ENCODE measurements at regions not wholly inside any gene's neighbourhood (a gene's known extent, or its start where the extent isn't known, plus 50 kb on each side); places are given as distances from the start of the nearest gene placed in this dataset.

GRCh38 chr16:76210157-76210556 lies 67.0 kb upstream of the CNTNAP4 start:
- H3K4me3 ChIP-seq: no peak overlapping the region
- 48 to 56% methylated on average over 5 of the region's 5 CpGs for WGBS, 2 donors
- H3K9me3 ChIP-seq: no peaks in the 10 kb centered on the region
- intact Hi-C loops (cut with DNase I): no loop called here
- H3K27me3 ChIP-seq: no peaks in the 10 kb centered on the region
- no peaks in the 10 kb centered on the region for H3K4me1 ChIP-seq
- no peak for TF ChIP-seq CTCF (IDR thresholded peaks at IDR 0.05)
- no peak for TF ChIP-seq POLR2A (IDR thresholded peaks at IDR 0.05)
- DNase-seq: no peak
- H3K36me3 ChIP-seq: no peaks in the 10 kb centered on the region
- no peak overlapping the region for H3K27ac ChIP-seq

- Histone ChIP-seq H3K36me3 (no peaks in the 10 kb centered on the region), H3K4me3 (no peak overlapping the region), H3K27me3 (no peaks in the 10 kb centered on the region), H3K9me3 (no peaks in the 10 kb centered on the region), H3K27ac (no peak overlapping the region), H3K4me1 (no peaks in the 10 kb centered on the region)
- intact Hi-C loops (cut with DNase I): no loop called here
- no peak for DNase-seq
- no peak for TF ChIP-seq CTCF (IDR thresholded peaks at IDR 0.05)
- TF ChIP-seq POLR2A (IDR thresholded peaks at IDR 0.05): no peak
Observed at GRCh38 chr16:76213860-76214259, 63.3 kb upstream of the CNTNAP4 start.

DNA sequence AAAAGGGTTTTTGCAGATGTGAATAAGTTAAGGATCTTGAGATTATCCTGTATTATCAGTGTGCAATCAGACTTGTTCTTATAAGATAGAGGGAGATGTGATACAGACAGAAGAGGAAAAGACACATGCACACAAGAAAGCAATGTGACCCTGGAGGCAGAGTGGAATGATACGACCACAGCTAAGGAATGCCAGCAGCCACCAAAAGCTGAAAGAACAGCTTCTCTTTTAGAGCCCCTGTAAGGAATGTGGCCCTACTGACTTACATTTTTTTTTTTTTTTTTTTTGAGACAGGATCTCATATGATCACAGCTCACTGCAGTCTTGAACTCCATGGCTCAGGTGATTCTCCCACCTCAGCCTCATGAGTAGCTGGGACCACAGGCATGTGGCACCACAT lies 62.3 kb upstream of the CNTNAP4 start:
- Histone ChIP-seq H3K4me1 (no peaks in the 10 kb centered on the region), H3K4me3 (no peak overlapping the region), H3K9me3 (no peaks in the 10 kb centered on the region), H3K27ac (no peak overlapping the region), H3K27me3 (no peaks in the 10 kb centered on the region), H3K36me3 (no peaks in the 10 kb centered on the region)
- WGBS, 2 donors: 24 to 47% methylated on average over 1 of the region's 1 CpG
- TF ChIP-seq POLR2A (IDR thresholded peaks at IDR 0.05) (no peak), CTCF (IDR thresholded peaks at IDR 0.05) (no peak)
- no peak for DNase-seq
- intact Hi-C loops (cut with DNase I): no loop called here

DNA sequence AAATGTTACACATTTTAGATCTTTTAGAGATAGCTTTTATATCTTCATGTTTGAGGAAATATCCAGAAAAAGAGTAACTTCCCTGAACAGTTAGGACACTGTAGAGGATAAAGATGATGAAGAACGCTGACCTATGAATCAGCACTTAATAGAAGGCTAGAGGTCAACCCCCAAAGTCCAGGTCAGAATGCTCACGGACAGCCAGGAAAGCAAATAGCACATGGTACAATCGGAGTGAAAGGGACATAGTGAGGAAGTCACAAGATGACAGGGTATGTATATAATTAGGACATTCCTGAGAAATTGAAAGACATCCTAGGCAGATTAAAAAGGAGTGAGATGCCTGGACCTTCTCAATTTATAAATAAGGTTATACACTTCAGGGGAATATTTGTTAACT lies 55.1 kb upstream of the CNTNAP4 start:
- intact Hi-C loops (cut with DNase I): no loop called here
- Histone ChIP-seq H3K4me3 (no peak overlapping the region), H3K4me1 (no peaks in the 10 kb centered on the region), H3K9me3 (no peaks in the 10 kb centered on the region), H3K27me3 (no peaks in the 10 kb centered on the region), H3K36me3 (no peaks in the 10 kb centered on the region), H3K27ac (no peak overlapping the region)
- no peak for DNase-seq
- 10 to 13% methylated on average over 3 of the region's 3 CpGs for WGBS, 2 donors
- TF ChIP-seq CTCF (IDR thresholded peaks at IDR 0.05): no peak

GRCh38 chr16:76222853-76223252 lies 54.3 kb upstream of the CNTNAP4 start:
- WGBS, 2 donors: 6 to 9% methylated on average over 2 of the region's 2 CpGs
- Histone ChIP-seq H3K27ac (no peak overlapping the region), H3K4me1 (no peaks in the 10 kb centered on the region), H3K36me3 (no peaks in the 10 kb centered on the region), H3K4me3 (no peak overlapping the region), H3K27me3 (no peaks in the 10 kb centered on the region), H3K9me3 (no peaks in the 10 kb centered on the region)
- no peak for TF ChIP-seq POLR2A (IDR thresholded peaks at IDR 0.05)
- no peak for TF ChIP-seq CTCF (IDR thresholded peaks at IDR 0.05)
- intact Hi-C loops (cut with DNase I): no loop called here
- DNase-seq: no peak
